ENCODE measurements at regions not wholly inside any gene's neighbourhood (a gene's known extent, or its start where the extent isn't known, plus 50 kb on each side); places are given as distances from the start of the nearest gene placed in this dataset.

DNA sequence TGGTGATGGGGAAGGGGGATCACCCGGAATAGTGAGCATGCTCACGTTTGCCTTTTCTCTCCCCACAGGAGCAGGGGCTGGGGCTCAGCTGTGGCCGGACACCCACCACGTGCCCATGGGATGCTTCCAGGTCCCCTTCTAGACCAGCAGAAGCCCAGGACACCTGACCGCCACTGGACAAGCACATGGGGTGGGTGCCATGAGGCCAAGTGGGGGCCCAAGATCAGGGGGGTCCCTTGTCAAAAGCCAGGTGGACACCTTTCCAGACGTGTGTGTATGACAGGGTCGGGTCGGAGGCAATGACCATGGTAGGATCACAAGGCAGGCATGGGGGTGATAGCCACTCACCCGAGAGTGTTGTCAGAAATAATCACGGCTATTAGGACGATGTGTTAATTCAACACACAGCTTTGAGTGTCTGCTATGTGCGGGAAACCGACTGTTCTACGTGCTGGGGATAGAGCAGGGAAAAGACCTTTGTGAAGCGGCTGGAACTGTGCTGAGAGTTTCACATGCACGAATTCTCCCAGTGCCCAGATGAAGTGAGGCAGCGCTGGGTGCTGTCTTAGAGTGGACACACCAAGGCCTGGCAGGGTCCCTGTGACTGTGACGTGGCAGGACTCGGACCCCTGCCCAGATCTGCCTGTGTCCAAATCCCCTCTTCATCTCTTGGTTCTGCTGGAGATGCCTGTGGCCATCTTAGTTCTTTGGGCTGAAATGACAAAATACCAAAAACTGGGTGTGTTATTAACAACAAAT lies 244.7 kb downstream of the NDUFA10 start:
- no peak for DNase-seq (ENCODE audit: low read depth in 2 of 2)

DNA sequence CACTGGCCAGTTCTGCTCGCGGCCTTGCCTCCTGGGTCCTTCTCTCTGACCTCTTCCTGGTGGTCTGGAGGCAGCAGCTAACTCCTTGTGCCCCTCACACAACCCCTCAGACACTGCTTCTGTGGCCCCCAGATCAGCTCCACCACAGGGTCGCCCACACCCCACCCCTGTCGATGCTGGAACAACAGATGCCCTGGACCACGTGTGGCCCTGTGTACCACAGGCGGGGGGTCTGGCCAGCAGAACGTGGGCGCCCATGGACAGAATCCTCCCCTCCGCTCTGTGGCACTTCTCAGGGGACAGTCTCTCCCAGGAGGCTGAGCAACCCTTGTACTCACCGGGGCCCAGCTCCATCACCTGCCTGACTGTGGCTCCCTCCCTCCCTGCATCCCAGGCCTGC lies 245.6 kb downstream of the NDUFA10 start:
- DNase-seq (ENCODE audit: low read depth in 2 of 2) = no peak

DNA sequence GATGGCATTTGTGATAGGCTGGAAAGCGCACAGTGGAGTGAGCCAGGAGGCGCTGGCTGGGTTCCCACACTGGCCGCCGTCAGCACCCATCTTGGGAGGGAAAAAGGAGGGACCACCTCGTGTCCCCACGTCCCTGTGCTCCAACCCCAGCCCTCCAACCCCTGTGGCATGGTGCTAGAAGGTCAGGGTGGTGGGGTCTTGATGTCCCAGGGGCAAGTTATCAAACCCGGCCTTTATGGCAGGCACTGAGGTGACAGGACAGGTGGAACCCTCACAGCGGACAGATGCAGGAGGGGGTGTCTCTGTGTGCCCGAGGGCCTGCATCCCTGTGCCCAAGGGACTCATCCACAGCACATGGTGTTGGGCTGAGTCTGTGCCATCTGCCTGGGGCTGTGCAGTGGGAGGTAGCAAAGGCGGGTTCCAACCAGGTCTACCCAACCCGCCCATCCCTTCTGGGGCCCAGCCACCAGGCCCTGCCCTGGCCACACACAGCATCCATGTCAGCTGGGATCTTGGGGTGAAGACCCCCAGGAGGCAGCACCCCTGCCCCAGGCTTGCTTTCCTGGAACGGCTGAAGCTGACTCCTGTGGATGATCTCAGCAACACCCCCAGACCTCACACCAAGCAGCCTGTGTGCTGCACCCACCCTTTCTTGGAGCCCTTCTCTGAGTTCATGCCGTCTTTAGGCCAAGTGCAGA lies 246.1 kb downstream of the NDUFA10 start:
- DNase-seq (ENCODE audit: low read depth in 2 of 2) = no peak

DNA sequence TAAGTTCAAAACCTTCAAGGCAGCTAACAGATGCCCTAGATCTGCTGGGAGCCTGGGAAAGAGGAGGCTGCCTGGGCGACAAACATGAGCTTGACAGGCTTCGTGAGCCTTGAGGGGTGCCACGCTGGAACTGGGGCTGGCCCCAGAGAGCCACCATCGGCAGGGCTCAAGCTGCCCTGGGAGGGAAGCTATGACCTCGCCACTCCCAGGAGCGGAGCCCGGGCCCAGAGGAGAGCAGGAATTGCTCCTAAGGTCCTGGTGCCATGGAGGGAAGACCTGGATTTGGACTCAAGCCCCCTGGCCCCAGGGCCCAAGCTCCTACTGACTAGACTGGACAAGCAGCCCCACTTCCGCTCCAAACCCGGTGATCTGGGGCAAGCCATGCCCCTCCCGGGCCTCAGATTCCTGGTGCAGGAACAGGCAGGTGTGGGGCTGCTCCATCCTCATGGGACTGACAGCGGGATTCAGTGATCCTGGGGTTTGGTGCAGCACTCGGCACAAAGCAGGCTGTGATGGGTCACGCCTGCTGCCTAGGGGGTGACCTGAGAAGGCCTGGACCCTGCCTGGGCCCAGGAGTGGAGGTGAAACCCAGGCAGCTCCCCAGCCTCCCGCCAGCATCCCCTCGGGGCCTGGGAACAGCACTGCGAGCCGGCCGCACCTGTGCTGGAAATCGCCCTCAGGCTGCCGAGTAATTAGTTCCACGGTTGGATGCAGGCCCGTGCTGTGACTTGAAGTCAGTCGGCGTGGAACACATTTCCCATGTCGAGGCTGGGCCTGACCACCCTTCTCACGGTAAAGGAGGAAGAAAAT lies 246.9 kb downstream of the NDUFA10 start:
- no peak for DNase-seq (ENCODE audit: low read depth in 2 of 2)

DNA sequence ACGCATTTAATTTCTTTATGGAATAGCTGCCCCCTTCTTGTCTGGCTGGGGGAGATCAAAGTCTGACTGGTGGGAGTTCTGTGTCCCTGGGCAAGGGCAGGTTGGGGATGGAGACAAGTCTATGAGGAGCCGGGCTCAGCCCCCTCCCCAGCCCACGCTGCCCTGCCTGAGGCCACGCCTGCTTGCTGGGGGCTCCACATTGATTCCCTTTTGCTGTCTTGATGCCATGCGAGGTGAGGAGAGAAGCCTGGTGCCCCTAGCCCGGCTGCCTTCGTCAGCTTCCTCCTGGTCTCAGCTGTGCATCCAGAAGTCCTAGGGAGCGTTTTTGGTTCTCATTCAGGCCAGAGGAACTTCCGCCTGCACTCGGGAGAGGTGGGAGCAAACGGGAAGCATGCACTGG lies 247.9 kb downstream of the NDUFA10 start:
- DNase-seq (ENCODE audit: low read depth in 2 of 2) = no peak

DNA sequence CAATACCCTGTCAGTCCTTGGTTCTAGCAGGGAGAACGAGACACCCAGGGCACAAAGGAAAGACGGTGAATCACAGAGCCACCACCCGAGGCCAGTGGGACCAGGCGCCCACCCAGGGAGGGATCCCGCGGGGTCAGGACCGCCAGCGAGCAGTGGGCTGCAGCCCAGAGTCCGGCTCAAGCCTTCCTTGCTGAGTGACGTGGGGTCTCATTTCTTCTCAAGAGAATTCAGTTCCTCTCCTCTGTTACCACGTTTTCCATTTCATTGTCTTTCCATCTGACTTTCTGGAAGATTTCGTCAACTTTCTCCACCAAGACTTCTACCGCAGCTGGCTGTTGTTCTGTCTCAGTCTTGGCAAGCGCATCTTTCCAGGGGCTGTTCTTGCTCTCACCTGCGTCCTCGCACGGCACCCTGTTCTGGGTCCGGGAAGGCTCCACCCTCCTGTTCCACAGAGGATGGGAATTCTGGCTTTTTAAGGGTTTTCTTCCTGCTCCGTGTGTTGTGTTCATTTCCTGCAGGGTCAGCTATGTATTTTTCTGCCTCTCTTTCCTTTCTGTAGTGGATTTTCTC lies 248.6 kb downstream of the NDUFA10 start:
- no peak for DNase-seq (ENCODE audit: low read depth in 2 of 2)

DNA sequence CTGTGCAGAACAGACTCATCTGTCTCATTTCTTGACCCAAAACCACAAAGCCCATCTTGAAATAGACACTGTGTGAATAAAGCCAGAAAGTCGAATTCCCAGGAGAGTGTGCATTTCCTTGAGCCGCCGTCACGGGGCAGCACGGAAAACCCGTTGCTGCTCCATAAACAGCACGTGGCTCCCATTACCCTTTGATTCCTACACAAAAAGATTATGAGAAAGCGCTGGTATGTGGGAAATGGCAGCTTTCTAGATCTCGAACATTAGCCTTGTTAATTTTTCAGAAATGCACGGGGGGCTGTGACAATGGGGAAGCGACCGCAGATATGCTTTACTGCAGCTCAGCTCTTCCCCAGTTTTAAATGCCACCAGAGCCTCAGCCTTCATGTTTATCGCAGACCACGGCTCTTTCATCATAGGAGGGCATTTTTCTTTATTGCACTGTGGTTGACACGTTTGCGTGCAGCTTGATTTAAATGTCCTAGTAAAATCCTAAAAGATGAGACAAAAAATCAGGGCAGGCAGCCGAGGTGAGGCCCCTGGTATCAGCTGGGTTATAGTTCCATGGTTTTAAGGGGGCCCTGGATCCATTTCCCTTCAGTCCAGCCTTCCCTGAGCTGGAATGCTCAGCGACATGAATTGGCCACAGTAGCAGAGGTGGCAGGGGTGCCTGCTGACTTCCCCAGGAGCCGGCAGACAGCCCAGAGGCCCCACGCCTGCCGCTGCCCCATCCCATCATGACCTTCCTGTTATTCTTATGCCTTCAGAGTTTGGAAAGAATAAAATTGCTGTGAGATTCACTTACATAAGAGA lies 249.3 kb downstream of the NDUFA10 start:
- no peak for DNase-seq (ENCODE audit: low read depth in 2 of 2)

DNA sequence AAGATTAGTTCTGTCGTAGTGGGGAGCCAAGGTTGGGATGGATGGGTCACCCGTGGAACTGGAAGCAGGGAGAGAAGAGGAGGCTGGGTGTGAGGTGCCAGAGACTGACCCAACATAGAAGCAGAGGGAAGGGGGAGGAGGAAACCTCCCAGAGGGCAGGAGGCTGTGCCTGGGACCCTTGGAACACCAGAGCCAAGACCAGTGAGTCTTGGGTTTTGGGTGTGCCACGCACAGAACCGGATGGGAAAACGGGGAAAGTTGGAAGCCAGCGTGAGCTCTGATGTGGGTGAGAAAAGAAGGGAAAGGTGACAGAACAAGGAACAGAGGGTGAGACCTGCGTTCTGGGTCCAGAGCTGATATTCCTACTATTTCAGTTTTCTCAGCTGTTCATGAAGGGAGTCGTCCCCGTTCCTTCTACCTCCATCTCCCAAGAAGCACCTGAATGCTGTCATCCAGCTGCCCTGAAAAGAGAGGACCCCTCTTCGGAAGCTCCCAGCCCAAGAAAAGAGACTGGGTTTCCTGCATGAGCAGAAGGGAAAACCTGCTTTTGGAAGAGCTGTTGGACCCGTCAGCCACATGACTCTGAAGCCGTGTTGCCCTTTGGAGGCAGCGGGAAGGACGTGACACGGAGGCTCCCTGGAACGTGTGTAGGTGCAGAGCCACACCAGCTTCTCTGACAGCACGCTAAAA lies 250.1 kb downstream of the NDUFA10 start:
- DNase-seq (ENCODE audit: low read depth in 2 of 2) = no peak

- DNase-seq (ENCODE audit: low read depth in 2 of 2) = no peak
Observed at GRCh38 chr2:239774142-239774462, 251.0 kb downstream of the NDUFA10 start.

- no peak for DNase-seq (ENCODE audit: low read depth in 2 of 2)
Observed at GRCh38 chr2:239773228-239774141, 251.7 kb downstream of the NDUFA10 start.

DNA sequence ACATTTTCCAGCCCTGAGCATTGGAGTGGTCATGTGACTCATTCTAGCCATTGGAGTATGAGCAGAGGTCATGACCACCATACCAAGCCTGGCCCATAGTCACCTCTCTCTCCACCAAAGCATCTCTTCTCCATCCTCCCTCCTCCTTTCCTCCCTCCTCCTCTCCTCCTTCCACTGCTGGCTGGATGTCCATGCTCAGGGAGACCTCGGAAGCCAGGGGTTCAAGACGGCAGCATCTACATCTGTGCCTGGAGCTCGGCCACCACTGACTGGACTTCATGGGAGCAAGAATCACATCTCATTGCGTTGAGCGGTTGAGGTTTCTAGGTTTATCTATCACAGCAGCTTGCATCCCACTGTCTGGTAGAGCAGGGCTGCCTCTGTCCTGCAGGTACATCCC lies 252.4 kb downstream of the NDUFA10 start:
- DNase-seq (ENCODE audit: low read depth in 2 of 2) = no peak

DNA sequence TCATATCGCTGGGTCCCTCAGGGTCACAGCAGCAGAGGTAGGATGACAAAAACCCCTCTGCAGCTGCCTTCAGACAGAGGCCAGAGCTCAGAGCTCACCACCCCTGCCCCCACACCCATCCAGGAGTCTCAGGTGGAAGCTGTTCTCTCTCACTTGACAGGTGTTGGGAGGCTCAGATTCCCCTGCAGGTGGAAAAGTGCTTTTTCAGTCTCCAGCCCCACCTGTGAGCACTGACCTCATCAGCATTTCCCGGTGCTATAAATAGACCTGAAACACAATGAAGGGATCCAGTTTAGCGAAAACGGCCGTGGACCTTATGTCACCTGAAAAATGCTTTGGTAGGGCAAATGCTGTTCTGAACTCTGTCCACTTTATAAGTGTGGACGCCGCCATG lies 254.9 kb downstream of the NDUFA10 start:
- DNase-seq (ENCODE audit: low read depth in 2 of 2) = no peak

DNA sequence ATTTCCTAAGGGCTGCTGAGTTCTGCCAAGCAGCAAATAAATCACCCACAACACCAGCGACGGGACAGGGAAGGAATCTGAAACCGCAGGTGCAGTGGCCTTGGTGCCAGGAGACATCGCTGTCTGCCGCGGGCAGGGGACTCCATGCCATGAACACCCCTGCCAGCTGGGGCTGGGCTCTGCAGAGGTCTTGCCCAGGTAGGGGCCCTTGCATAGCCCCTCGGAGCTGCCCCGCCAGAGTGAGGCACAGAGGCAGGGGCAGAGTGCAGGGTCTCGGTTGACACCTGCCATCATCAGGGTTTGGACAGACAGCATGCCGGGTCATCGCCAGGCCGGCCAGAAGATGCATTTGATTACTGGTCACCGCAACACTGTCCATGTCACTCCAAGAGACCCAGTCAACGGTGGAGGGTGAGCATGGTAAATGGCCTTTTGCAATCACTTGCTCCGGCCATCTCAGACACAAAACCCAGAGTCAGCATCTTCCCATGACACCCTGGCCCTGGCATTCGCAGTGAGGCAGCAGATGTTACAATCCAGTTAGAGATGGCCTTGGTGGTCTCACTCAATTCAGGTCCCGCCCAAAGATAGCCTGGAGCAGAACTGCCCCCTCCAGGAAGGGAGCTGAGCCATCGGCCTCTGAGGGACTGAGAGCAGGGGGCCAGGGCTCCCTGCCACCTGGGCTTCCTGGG lies 255.4 kb downstream of the NDUFA10 start:
- no peak for DNase-seq (ENCODE audit: low read depth in 2 of 2)

GRCh38 chr2:239768907-239769553 lies 256.1 kb downstream of the NDUFA10 start:
- no peak for DNase-seq (ENCODE audit: low read depth in 2 of 2)

GRCh38 chr2:239768031-239768790 lies 256.9 kb downstream of the NDUFA10 start:
- DNase-seq (ENCODE audit: low read depth in 2 of 2) = no peak

DNA sequence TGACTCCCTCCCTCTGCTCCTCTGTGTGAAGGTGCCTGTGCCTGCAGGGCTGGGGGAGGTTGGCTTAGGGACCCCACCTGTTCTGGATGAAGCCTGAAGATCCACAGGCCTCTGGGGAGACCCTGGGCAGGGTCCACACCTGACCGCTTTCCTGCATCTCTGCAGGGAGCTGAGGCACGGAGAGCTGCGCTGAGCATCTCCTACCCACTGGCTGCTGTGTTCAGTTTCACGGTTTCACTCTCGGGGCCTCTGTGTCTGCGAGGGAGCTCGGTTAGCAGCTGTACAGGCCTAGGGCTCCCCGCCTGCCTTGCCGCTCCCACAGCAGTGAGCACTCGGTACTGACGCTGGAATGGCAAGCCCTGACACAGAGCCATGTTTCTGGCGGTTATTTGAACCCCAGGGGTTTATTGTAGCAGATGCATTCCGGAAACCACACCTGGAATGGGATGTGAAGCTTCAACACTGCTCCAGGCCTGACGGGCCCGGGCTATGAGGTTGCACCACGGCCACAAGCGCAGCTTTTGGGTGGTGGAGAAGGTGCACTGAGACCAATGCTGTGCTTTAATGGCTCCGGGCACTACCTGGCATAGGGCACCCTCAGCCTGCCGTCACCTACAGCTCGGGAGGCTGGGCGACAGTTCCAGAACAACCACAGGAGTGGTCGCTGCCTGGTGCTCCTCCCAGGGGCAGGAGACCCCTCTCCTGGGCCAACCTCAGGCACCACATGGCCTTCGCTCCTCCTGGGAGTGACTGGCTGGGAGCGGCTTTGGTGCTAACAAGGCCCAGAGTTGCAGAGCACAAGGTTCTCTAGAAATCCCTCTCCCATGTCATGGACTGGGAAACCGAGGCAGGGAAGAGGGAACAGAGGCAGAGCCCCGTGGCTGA lies 257.9 kb downstream of the NDUFA10 start:
- DNase-seq (ENCODE audit: low read depth in 2 of 2) = no peak

DNA sequence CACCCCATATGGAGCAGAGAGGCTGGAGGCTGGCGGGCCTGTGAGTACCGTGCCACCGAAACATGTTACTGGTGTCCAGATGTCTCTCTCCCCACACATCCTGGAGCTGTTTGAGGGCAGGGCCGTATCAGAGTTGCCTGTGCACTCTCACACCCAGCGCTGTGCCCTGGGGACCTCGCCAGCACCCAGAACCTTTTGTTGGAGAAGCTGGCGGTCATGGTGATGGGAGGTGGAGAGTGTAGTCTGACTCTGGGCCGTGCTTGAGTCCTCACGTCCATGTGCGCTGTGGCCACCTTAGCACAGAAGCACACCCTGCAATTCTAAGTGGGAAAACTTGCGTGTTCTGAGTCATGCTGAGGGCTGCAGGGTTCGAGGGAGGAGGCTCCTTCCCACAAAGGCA lies 259.2 kb downstream of the NDUFA10 start:
- DNase-seq (ENCODE audit: low read depth in 2 of 2) = no peak
